Mesodermal cell (in vitro differentiated cells): ENCODE measurements at regions not wholly inside any gene's neighbourhood (a gene's known extent, or its start where the extent isn't known, plus 50 kb on each side); places are given as distances from the start of the nearest gene placed in this dataset.
"Not testable (repeated sequence)": the region's sequence is repeated elsewhere in the genome, so short reads cannot be mapped to it uniquely, and the experiment has no call there.

Source experiments
- H3K27ac ChIP-seq: 2 replicates; pipeline ENCODE4 v1.7.0; 2013; ENCODE audit warnings: mild to moderate bottlenecking, low read depth, low read length, moderate library complexity; ENCODE audit not compliant: severe bottlenecking
- H3K36me3 ChIP-seq: 2 replicates; pipeline ENCODE4 v1.7.1; 2013; ENCODE audit warnings: mild to moderate bottlenecking, low read length, moderate library complexity; ENCODE audit not compliant: control insufficient read depth, insufficient read depth
- H3K4me1 ChIP-seq: one replicate; pipeline ENCODE4 v1.7.1; 2013; ENCODE audit warnings: mild to moderate bottlenecking, low read length; ENCODE audit not compliant: insufficient read depth, control insufficient read depth, poor library complexity, severe bottlenecking
- H3K4me3 ChIP-seq: 2 replicates; pipeline ENCODE4 v1.7.0; 2013; ENCODE audit warnings: low read length, control low read depth, mild to moderate bottlenecking; ENCODE audit not compliant: insufficient read depth, poor library complexity, severe bottlenecking; ENCODE audit errors: extremely low read depth
- H3K9me3 ChIP-seq: 2 replicates; pipeline ENCODE4 v1.7.1; 2013; ENCODE audit warnings: mild to moderate bottlenecking, low read length, moderate library complexity; ENCODE audit not compliant: control insufficient read depth
- WGBS, 2 experiments: methylation state at CpG; one replicate each; pipeline ENCODE4 v1.1.5; 2013; ENCODE audit warnings: missing lambda C conversion rate in 2 of 2; ENCODE audit not compliant: insufficient coverage in 2 of 2; 5-methylcytosine and 5-hydroxymethylcytosine counted together

DNA sequence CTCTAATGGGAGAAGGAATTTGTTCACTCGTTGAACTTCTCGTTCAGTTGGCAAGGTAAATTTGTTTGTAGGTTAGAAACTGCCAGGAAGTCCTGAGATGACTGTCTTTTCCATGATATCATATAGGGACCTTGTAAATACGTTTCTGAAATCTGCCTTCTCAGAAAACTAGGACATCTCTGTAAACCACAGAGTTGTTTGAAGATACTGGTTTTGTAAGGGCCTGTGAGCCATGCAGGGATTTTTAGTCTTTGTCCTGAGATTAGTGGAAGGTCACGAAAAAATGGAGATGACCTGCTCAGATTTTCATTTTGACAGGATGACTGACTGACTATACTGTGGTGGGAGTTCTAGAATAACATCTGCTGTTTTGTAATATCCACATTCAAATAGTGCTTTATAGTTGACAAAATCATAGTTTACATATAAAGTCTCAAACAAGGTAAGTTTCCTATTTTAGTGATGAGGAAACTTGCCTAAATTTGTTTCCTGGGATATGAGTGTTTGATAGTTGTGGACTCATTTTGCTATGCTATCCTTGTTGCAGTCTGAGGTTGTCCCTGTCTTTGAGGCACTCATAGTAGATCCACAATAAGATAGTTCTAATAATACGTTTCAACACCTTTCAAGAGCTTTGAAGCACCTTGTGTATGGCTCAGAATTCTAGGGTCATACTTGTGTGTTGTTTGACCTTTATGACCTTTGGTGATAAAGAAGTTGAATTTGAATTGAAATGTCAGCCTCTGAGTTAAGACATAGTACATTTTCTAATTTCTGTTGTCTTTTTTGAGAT is 107.3 kb upstream of the PLGLB1 start:
- not testable (repeated sequence) for H3K9me3 ChIP-seq, H3K4me1 ChIP-seq, H3K27ac ChIP-seq, H3K36me3 ChIP-seq, H3K4me3 ChIP-seq
- WGBS, 2 experiments = no CpG with 5 or more reads among the region's 5 CpGs

DNA sequence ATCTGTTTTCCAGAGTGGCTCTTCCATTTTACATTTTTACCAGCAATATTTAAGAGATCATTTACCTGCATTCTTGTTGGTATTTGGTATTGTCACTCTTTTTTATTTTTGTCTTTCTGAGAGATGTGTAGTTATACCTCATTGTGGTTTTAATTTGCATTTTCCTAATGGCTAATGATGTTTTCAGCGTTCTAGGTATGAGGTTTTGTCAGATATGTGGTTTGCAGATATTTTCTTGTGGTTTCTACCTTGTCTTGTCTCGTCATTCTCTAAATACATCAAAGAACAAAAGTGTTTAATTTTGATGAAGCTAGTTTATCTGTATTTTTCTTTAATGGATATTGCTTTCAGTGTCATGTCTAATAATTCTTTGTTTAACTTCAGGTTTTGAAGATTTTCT is 110.9 kb upstream of the PLGLB1 start:
- not testable (repeated sequence) for H3K4me3 ChIP-seq, H3K27ac ChIP-seq, H3K36me3 ChIP-seq, H3K9me3 ChIP-seq, H3K4me1 ChIP-seq
- WGBS, 2 experiments = no CpG with 5 or more reads among the region's 2 CpGs

GRCh38 chr2:87151835-87152493 is 130.3 kb upstream of the PLGLB1 start:
- not testable (repeated sequence) for H3K36me3 ChIP-seq, H3K9me3 ChIP-seq, H3K4me1 ChIP-seq, H3K27ac ChIP-seq, H3K4me3 ChIP-seq
- WGBS, 2 experiments = no CpG with 5 or more reads among the region's 7 CpGs

DNA sequence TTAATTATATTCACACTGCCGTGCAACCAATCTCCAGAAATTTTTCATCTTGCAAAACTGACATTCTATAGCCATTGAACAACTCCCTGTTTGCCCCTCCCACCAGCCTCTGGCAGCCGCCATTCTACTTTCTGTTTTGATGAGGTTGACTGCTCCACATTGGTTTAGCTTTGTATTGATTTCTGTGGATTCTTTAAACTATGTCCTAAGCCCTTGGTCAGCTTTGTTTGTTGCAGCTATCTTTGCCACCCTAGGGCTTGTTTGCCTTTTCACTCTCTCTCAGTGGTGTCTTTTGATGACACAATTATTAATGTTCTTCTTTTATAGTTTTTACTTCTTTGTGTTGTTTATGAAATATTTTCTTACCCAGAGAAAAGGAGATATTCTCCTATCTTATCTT is 152.8 kb upstream of the PLGLB1 start:
- H3K27ac ChIP-seq, H3K9me3 ChIP-seq, H3K4me1 ChIP-seq, H3K36me3 ChIP-seq, H3K4me3 ChIP-seq: not testable (repeated sequence)
- WGBS, 2 experiments = no CpG with 5 or more reads among the region's 2 CpGs

GRCh38 chr2:87183373-87183772 is 161.7 kb upstream of the PLGLB1 start:
- H3K36me3 ChIP-seq, H3K27ac ChIP-seq: not testable (repeated sequence)
- WGBS, 2 experiments = no CpG with 5 or more reads among the region's 5 CpGs

DNA sequence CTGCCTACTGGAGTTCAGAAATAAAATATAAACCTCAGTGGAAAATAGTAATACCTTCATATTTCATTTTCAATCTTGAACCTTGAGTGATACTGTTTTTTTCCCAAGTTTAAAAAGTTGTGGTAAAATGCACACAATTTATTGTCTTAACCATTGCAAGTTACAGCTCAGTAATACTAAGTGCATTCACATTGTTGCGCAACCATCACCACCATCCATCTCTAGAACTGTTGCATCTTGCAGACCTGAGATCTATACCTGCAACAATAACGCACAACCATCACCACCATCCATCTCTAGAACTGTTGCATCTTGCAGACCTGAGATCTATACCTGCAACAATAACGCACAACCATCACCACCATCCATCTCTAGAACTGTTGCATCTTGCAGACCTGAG is 162.6 kb upstream of the PLGLB1 start:
- H3K4me3 ChIP-seq, H3K9me3 ChIP-seq, H3K4me1 ChIP-seq, H3K27ac ChIP-seq, H3K36me3 ChIP-seq: not testable (repeated sequence)
- WGBS, 2 experiments = no CpG with 5 or more reads among the region's 3 CpGs

More at GRCh38 chr2:87183373-87183772, 161.7 kb upstream of the PLGLB1 start:
- not testable (repeated sequence) for H3K4me3 ChIP-seq, H3K9me3 ChIP-seq, H3K4me1 ChIP-seq

DNA sequence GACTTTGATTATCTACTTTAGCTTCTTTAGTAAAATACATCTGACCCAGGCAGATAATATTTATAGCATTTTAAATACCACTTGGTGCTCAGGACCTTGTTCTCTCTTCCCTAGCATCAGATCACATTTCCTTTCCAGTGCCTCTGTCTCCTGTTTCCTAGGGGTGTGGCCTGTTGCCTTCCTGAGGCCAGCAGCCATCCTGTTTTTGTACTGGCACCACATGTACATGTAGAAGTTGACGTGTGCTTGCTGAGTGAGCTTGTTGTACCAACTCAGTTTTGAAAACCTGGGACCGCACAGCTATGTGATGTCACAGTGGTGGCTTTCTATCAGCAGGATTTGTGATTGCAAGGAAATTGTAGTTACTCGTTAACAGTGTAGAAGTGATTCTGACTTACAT is 167.6 kb upstream of the PLGLB1 start:
- H3K4me3 ChIP-seq, H3K9me3 ChIP-seq, H3K27ac ChIP-seq, H3K4me1 ChIP-seq, H3K36me3 ChIP-seq: not testable (repeated sequence)
- no CpG with 5 or more reads among the region's 3 CpGs for WGBS, 2 experiments

DNA sequence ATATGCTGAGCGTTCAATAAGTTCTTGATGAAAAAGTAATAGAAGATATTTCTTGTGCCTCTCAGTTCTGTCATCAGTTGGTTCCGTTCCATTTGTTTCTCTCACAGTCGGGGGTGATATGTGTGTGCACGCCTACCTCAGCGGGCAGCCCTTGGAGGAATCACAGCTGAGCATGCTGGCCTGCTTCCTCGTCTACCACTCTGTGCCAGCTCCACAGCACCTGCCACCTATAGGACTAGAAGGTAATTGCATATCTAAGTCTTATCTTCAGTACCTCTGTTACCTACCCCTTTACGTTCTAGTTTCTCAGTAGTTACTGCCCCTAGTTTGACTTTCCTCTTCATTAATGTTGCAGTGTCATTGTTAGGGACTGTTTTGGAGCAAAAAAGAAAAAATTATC is 171.7 kb upstream of the PLGLB1 start:
- H3K4me3 ChIP-seq, H3K27ac ChIP-seq, H3K36me3 ChIP-seq, H3K4me1 ChIP-seq, H3K9me3 ChIP-seq: not testable (repeated sequence)
- WGBS, 2 experiments = no CpG with 5 or more reads among the region's 7 CpGs

DNA sequence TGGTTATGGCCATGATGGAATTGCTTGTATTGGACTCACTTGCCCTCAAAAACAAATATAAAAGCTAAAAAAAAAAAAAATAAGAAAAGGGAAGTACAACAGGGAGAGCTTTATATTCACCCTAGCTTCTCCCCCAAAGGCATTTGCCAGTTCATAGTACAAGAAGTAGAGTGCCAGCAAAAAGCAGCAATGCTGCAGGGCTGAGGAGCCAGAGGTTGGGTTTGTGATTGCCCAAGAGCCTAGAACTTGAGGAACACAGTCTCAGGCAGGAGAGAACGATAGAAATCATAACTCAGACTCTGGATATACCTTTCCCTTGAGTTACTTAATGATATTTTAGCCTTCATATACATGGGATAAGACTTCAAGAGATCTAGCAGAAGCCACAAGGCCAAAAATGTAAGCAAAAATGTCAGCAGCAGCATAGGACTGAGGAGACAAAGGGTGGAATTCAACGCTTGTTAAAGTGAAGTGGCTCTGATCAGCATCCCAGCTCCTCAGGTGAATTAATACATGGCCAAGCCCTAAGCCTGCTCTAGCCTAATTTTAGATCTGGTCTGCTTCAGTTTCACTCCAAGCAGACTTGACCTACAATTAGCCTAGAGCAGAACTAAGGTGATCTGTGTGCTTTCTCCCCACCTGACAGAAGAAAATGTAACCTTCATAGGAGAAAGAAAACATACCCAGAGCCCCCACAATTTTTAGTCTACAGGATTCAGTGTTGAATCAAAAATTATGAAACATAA is 172.8 kb upstream of the PLGLB1 start:
- not testable (repeated sequence) for H3K36me3 ChIP-seq, H3K27ac ChIP-seq, H3K9me3 ChIP-seq, H3K4me3 ChIP-seq, H3K4me1 ChIP-seq
- WGBS, 2 experiments = no CpG with 5 or more reads among the region's 2 CpGs

GRCh38 chr2:87196720-87197388 is 175.2 kb upstream of the PLGLB1 start:
- WGBS, 2 experiments = 100% methylated on average over 1 of the region's 3 CpGs; no CpG with 5 or more reads in 1 of the 2 experiments
- not testable (repeated sequence) for H3K27ac ChIP-seq, H3K36me3 ChIP-seq, H3K4me1 ChIP-seq, H3K9me3 ChIP-seq, H3K4me3 ChIP-seq
